Neutrophil (primary cell): ENCODE measurements at regions not wholly inside any gene's neighbourhood (a gene's known extent, or its start where the extent isn't known, plus 50 kb on each side); places are given as distances from the start of the nearest gene placed in this dataset.

Experiments used
- H3K27ac ChIP-seq: fragments of 200-600 bp; sonication (generic); 2 replicates; pipeline ENCODE4 v1.5.1; 2016; ENCODE audit warnings: mild to moderate bottlenecking, moderate library complexity
- H3K27me3 ChIP-seq: fragments of 200-600 bp; sonication (generic); 2 replicates; pipeline ENCODE4 v1.6.0; 2016; ENCODE audit warnings: mild to moderate bottlenecking
- H3K36me3 ChIP-seq: fragments of 200-600 bp; sonication (generic); 2 replicates; pipeline ENCODE4 v1.5.1; 2017
- H3K4me1 ChIP-seq, 2 experiments: fragments of 200-600 bp in 1 of 2; sonication (generic) in 1 of 2; 1 replicate in 1 of 2; 2 replicates in 1 of 2; pipeline versions ENCODE4 v1.5.1 to v1.6.1; 2013 to 2016; ENCODE audit warnings: low read depth in 1 of 2, low read length in 1 of 2, mild to moderate bottlenecking in 1 of 2, moderate library complexity in 1 of 2; ENCODE audit not compliant: control insufficient read depth in 1 of 2, insufficient read depth in 1 of 2
- H3K4me3 ChIP-seq, 2 experiments: fragments of 200-600 bp in 1 of 2; sonication (generic) in 1 of 2; 1 replicate in 1 of 2; 2 replicates in 1 of 2; pipeline ENCODE4 v1.5.1; 2013 to 2016; ENCODE audit warnings: low read depth in 1 of 2, low read length in 1 of 2, mild to moderate bottlenecking in 1 of 2, moderate library complexity in 1 of 2
- H3K9me3 ChIP-seq: fragments of 200-600 bp; sonication (generic); 2 replicates; pipeline ENCODE4 v1.5.1; 2016
- CTCF ChIP-seq: fragments of 200-600 bp; sonication (generic); IDR thresholded peaks from 2 replicates; pipeline ENCODE4 v1.5.1; 2016; ENCODE audit warnings: antibody characterized with exemption

GRCh38 chr4:3656416-3657356 is 109.5 kb upstream of the ADRA2C start:
- Histone ChIP-seq H3K27ac (no peak overlapping the region), H3K36me3 (no peaks in the 10 kb centered on the region), H3K4me1 (no peaks in the 10 kb centered on the region), H3K4me3 (no peak overlapping the region), H3K27me3 (peaks cover 65% of the 10 kb centered on the region), H3K9me3 (no peaks in the 10 kb centered on the region)
- no peak for TF ChIP-seq CTCF

- no peaks in the 10 kb centered on the region for H3K4me1 ChIP-seq
- H3K36me3 ChIP-seq: no peaks in the 10 kb centered on the region
- no peak for TF ChIP-seq CTCF
- H3K4me3 ChIP-seq: no peak overlapping the region
- no peak overlapping the region for H3K27ac ChIP-seq
- peaks cover 59% of the 10 kb centered on the region for H3K27me3 ChIP-seq
- H3K9me3 ChIP-seq: no peaks in the 10 kb centered on the region
Measured at GRCh38 chr4:3655963-3656362, 110.2 kb upstream of the ADRA2C start.

GRCh38 chr4:3655485-3655884 is 110.7 kb upstream of the ADRA2C start:
- no peaks in the 10 kb centered on the region for H3K4me1 ChIP-seq
- H3K27me3 ChIP-seq: peaks cover 54% of the 10 kb centered on the region
- no peak for TF ChIP-seq CTCF
- no peak overlapping the region for H3K27ac ChIP-seq
- no peak overlapping the region for H3K4me3 ChIP-seq
- H3K36me3 ChIP-seq: no peaks in the 10 kb centered on the region
- no peaks in the 10 kb centered on the region for H3K9me3 ChIP-seq

GRCh38 chr4:3654036-3654807 is 112.0 kb upstream of the ADRA2C start:
- Histone ChIP-seq H3K27me3 (peaks cover 44% of the 10 kb centered on the region), H3K9me3 (no peaks in the 10 kb centered on the region), H3K4me1 (no peaks in the 10 kb centered on the region), H3K4me3 (no peak overlapping the region), H3K27ac (no peak overlapping the region), H3K36me3 (no peaks in the 10 kb centered on the region)
- no peak for TF ChIP-seq CTCF

GRCh38 chr4:3652586-3652985 is 113.6 kb upstream of the ADRA2C start:
- H3K4me1 ChIP-seq: no peaks in the 10 kb centered on the region
- no peak for TF ChIP-seq CTCF
- no peak overlapping the region for H3K4me3 ChIP-seq
- H3K9me3 ChIP-seq: no peaks in the 10 kb centered on the region
- H3K27me3 ChIP-seq: peaks cover 28% of the 10 kb centered on the region
- no peak overlapping the region for H3K27ac ChIP-seq
- no peaks in the 10 kb centered on the region for H3K36me3 ChIP-seq
